Peyer's patch (tissue), 4 donors: ENCODE measurements at regions not wholly inside any gene's neighbourhood (a gene's known extent, or its start where the extent isn't known, plus 50 kb on each side); places are given as distances from the start of the nearest gene placed in this dataset.

ENCODE experiments used
- POLR2A ChIP-seq, 2 donors: fragments of 450-650 bp; IDR thresholded peaks; one replicate each; pipeline ENCODE4 v1.5.1; 2017; ENCODE audit warnings: antibody characterized with exemption in 2 of 2, mild to moderate bottlenecking in 2 of 2, moderate library complexity in 2 of 2
- TF ChIP-seq, protein P1 (sequence below), 6 experiments: fragments of 450-650 bp in 4 of 6; fragments of 200-600 bp in 2 of 6; sonication (generic) in 1 of 6; IDR thresholded peaks; one replicate each; pipeline ENCODE4 v1.5.1; 2017 to 2019; ENCODE audit warnings: antibody characterized with exemption in 6 of 6, mild to moderate bottlenecking in 3 of 6, moderate library complexity in 1 of 6

DNA sequence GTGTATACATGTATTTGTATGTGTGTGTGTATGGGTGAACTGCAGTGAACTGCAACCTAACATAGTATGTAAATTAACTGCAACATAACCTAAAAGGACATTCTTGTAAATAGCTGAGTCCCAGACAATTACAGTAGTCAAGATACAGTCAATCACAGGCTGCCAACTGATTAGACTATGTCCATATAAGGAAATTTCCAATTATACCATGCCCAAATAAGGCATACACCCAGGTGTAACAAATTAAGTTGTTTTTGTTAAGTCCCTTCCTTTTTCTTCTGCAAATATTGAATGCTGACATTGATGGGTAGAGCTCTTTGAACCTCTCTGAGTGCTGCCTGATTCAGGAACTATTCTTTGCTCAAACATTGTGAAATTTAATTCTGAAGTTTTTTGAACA is 594.6 kb upstream of the FAM174A start:
- TF ChIP-seq POLR2A (IDR thresholded peaks at IDR 0.05): no peak
- TF ChIP-seq, protein P1, sequence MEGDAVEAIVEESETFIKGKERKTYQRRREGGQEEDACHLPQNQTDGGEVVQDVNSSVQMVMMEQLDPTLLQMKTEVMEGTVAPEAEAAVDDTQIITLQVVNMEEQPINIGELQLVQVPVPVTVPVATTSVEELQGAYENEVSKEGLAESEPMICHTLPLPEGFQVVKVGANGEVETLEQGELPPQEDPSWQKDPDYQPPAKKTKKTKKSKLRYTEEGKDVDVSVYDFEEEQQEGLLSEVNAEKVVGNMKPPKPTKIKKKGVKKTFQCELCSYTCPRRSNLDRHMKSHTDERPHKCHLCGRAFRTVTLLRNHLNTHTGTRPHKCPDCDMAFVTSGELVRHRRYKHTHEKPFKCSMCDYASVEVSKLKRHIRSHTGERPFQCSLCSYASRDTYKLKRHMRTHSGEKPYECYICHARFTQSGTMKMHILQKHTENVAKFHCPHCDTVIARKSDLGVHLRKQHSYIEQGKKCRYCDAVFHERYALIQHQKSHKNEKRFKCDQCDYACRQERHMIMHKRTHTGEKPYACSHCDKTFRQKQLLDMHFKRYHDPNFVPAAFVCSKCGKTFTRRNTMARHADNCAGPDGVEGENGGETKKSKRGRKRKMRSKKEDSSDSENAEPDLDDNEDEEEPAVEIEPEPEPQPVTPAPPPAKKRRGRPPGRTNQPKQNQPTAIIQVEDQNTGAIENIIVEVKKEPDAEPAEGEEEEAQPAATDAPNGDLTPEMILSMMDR (IDR thresholded peaks at IDR 0.05): no peak
